C4-2B (cell line): ENCODE measurements at regions not wholly inside any gene's neighbourhood (a gene's known extent, or its start where the extent isn't known, plus 50 kb on each side); places are given as distances from the start of the nearest gene placed in this dataset.
"Not testable (repeated sequence)": the region's sequence is repeated elsewhere in the genome, so short reads cannot be mapped to it uniquely, and the experiment has no call there.

Experiments used
- ZFX ChIP-seq: fragments of 450-650 bp; IDR thresholded peaks from 2 replicates; pipeline ENCODE4 v1.6.1; 2017
- TF ChIP-seq, protein P1 (sequence below): fragments of 450-650 bp; conservative IDR thresholded peaks from 2 replicates; pipeline ENCODE4 v1.5.1; 2017; ENCODE audit warnings: mild to moderate bottlenecking

DNA sequence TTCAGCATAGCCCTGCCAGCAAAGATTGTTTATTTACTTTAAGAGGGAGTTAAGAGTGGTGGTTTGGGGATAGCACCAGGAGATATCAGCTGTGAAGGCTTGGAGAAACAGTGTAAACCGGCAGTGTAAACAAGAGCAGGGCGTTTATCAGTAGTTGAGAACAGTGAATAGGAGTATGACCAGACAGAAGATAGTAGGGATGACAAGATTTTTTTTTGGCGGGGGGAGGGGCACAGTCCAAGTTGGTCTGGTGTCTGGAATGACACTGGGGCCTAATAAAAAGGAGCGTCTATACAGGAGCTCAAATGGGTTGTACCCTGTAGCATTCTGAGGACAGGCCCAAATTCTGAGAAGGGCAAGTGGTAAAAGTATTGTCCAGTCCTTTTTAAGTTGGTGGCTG is 433.4 kb upstream of the NDST3 start:
- TF ChIP-seq, protein P1, sequence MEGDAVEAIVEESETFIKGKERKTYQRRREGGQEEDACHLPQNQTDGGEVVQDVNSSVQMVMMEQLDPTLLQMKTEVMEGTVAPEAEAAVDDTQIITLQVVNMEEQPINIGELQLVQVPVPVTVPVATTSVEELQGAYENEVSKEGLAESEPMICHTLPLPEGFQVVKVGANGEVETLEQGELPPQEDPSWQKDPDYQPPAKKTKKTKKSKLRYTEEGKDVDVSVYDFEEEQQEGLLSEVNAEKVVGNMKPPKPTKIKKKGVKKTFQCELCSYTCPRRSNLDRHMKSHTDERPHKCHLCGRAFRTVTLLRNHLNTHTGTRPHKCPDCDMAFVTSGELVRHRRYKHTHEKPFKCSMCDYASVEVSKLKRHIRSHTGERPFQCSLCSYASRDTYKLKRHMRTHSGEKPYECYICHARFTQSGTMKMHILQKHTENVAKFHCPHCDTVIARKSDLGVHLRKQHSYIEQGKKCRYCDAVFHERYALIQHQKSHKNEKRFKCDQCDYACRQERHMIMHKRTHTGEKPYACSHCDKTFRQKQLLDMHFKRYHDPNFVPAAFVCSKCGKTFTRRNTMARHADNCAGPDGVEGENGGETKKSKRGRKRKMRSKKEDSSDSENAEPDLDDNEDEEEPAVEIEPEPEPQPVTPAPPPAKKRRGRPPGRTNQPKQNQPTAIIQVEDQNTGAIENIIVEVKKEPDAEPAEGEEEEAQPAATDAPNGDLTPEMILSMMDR = not testable (repeated sequence)
- TF ChIP-seq ZFX = not testable (repeated sequence)
